Astrocyte (in vitro differentiated cells and primary cell): ENCODE measurements at regions not wholly inside any gene's neighbourhood (a gene's known extent, or its start where the extent isn't known, plus 50 kb on each side); places are given as distances from the start of the nearest gene placed in this dataset.

Source experiments
- EZH2 ChIP-seq: IDR thresholded peaks from 2 replicates; pipeline ENCODE4 v1.6.1; 2012; ENCODE audit warnings: mild to moderate bottlenecking, low read length, inconsistent platforms; ENCODE audit not compliant: insufficient read depth
- TF ChIP-seq, protein P1 (sequence below): IDR thresholded peaks from 2 replicates; pipeline ENCODE4 v1.5.1; 2011; ENCODE audit warnings: low read depth, mild to moderate bottlenecking, inconsistent platforms, low read length, moderate library complexity; ENCODE audit not compliant: insufficient read depth

DNA sequence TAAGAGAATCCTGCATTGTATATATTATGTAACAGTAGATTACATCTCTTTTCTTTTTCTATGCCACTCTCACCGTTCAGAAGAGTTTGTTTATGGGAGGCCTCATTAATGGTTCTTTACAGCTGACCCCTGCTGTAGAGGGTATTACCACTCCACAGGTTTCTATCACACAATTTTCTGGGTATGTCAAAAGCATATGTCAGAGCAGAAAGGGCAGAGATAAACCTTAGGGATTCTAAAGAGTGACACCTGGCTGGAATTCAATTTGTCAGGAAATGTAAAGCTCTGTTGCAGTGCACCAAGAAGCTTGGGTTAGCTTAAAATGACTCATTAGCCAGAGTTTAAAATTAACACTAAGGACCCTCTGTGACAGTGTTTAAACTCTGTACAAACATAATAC, 658.7 kb downstream of the PCDH18 start:
- TF ChIP-seq, protein P1, sequence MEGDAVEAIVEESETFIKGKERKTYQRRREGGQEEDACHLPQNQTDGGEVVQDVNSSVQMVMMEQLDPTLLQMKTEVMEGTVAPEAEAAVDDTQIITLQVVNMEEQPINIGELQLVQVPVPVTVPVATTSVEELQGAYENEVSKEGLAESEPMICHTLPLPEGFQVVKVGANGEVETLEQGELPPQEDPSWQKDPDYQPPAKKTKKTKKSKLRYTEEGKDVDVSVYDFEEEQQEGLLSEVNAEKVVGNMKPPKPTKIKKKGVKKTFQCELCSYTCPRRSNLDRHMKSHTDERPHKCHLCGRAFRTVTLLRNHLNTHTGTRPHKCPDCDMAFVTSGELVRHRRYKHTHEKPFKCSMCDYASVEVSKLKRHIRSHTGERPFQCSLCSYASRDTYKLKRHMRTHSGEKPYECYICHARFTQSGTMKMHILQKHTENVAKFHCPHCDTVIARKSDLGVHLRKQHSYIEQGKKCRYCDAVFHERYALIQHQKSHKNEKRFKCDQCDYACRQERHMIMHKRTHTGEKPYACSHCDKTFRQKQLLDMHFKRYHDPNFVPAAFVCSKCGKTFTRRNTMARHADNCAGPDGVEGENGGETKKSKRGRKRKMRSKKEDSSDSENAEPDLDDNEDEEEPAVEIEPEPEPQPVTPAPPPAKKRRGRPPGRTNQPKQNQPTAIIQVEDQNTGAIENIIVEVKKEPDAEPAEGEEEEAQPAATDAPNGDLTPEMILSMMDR, result no peak
- no peak for TF ChIP-seq EZH2
